GM19099 (cell line): ENCODE measurements at regions not wholly inside any gene's neighbourhood (a gene's known extent, or its start where the extent isn't known, plus 50 kb on each side); places are given as distances from the start of the nearest gene placed in this dataset.

Experiments used
- POLR2A ChIP-seq: IDR thresholded peaks from 3 replicates; pipeline ENCODE4 v1.6.1; 2011; ENCODE audit warnings: low read depth; ENCODE audit not compliant: insufficient read length; ENCODE audit errors: extremely low read depth

DNA sequence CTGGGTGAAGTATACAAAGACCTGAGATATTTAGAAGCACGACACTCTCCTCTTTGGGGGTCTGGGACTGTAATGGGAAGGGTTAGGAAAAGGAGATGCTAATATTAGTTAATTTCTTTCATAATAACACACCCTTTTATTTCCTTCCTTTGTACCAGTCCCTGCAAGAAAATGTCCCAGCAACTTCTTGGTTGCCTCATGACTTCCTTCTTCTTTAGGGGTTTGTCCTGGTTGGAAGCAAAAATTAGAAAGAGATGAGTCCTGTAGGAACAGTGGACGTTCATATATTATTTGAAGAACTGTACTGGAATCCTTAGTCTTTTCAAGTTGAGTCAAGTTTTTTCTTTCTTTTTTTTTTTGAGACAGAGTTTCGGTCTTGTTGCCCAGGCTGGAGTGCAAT lies 227.8 kb upstream of the TBL1XR1 start:
- no peak for TF ChIP-seq POLR2A

GRCh38 chr3:177426106-177426877 lies 229.0 kb upstream of the TBL1XR1 start:
- TF ChIP-seq POLR2A = no peak

GRCh38 chr3:177426878-177427495 lies 229.7 kb upstream of the TBL1XR1 start:
- peak; percentile 18 for TF ChIP-seq POLR2A

- TF ChIP-seq POLR2A = no peak
Observed at GRCh38 chr3:177427540-177427939, 230.3 kb upstream of the TBL1XR1 start.

GRCh38 chr3:177429079-177429478 lies 231.8 kb upstream of the TBL1XR1 start:
- no peak for TF ChIP-seq POLR2A

GRCh38 chr3:177429771-177430170 lies 232.5 kb upstream of the TBL1XR1 start:
- no peak for TF ChIP-seq POLR2A

DNA sequence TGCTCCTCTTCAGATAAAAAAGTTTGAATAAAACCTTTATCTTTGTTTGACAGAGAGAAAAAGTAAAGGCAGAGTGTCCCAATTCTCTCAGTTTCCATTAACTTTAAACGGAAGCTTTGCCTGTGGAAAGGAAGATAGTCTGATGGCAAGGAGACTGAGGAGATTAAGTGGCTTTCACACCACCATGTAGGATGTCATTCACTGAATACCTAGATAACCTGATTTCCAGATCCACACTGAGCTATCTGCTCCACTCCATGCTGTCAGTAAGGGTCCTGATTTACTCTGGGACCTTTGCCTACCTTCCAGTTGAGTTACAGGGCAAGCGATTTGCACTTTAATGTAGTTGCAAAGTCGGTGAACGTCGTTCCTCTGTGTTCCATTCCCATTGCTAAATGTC lies 233.4 kb upstream of the TBL1XR1 start:
- TF ChIP-seq POLR2A = no peak

DNA sequence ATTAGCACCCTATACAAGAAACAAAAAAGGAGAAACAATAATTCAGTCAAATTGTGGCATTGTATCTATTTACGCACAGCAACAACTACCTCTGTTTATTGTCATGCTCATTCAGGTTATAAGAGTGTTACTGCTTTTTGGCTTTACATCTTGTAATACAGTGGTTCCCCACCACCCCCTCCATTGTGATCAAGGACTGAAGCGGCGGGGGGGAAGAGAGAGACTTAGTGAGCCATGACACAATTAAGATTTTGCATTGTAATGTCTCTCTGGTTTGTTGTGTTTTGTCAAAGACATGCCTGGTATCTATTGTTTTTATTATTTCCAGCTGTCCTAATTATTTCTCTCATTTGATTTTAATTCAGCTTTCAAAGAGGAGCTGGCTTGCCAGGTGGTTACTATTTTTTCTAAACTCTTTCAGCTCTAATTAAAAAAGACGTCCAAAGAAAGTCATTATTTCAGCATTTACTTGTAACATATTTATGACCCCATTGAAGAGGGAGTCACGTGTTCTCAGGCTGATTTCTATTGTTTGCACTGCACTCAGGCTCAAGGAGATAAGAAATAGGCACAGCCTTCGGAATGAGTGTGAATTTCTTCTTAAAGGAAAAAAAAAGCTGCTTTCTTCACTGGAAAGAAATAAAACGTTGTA lies 234.4 kb upstream of the TBL1XR1 start:
- TF ChIP-seq POLR2A = no peak

DNA sequence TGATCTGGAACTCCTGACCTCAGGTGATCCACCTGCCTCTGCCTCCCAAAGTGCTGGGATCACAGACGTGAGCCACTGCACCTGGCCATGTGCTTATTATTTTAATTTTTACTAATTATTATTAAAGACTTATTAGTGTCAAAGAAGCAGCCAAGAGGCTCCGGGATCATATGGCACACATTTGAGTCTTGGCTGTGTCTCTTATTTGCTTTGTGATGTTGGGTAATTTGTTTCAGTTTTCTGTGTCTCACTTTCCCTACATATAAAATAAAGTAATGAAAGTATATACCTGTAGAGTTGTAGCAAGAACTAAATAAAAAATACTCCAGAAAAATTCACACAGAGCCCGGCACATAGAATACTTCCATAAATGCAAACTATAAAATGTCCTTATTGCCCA lies 238.0 kb upstream of the TBL1XR1 start:
- no peak for TF ChIP-seq POLR2A

GRCh38 chr3:177437513-177438337 lies 240.4 kb upstream of the TBL1XR1 start:
- TF ChIP-seq POLR2A = no peak

- TF ChIP-seq POLR2A = no peak
Observed at GRCh38 chr3:177438596-177439220, 241.4 kb upstream of the TBL1XR1 start.

DNA sequence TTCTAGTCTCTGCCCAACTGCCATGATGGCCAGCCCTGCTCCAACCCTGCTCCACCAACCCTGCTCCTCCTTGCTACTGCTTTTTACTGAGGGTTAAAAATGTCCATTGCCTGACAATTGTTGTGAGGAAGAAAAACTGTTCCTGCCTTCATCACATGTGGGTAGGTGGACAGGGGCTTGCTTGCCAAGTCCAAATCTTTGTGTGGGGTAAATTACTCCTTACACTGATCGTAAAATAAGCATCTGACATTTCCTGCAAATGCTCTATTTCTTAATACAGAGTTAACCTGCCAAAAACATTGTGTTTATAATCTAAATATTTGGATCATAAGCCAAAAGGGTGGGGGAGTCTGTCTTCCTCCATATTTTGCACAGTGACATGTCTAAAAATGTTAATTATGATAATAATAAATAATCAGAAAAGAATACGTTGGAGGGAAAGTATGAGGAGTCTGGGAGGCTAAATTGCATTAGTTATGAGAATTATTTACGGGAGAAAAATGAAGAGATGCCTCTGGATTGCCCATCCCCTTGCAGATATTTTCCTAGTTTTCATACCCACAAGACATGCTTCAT lies 242.5 kb upstream of the TBL1XR1 start:
- TF ChIP-seq POLR2A = no peak

DNA sequence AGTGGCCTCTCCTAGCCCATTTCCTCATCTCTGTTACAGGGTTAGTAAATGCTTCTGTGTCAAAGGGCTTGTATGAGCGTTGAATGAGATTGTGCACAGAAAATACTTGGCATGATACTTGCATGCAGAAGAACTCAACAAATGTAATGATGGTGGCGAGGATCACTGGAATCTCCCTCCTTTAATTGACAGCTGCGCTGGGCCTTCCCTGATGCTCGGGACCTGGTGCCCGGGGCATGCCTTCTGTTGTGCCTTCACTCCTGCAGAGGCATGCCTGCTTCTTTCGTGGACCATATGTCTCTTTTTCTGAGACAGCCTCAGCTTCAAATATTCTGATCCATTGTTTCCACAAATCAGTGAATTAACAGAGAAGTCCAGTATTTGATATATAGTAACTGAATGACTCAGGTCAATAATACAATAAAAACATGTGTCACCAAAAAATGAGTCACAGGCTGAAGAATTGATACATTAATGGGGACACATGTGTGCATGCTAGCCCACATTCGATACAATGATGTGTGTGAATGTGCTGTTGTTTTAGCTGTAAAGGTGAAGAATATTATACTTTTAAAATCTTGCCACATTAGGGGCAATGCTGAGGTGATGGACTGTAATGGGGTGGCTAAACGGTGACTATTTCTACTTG lies 243.3 kb upstream of the TBL1XR1 start:
- no peak for TF ChIP-seq POLR2A

DNA sequence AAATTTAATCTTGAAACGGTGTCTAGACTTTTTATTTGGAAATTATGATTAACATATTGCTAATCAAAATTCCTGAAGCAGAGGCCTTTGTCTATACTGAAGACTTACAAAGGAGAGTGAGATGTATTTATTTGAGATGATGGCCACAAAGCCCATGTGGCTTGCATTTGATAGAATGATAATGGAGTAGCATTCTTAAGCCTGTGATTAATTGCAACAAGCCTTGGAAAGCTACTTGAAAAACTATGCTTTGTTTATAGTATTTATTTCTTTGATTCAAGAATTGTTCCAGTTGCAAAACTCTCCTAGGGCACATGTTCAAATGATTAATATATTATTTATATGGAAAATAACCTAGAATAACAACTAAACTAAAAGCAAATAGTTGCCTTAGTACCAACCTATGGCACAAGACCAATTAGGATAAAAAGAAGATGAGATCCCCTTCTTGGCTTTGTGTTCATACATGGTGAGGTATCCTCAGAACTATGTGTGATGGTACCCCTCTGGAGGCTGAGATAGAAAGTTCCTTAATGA lies 244.1 kb upstream of the TBL1XR1 start:
- no peak for TF ChIP-seq POLR2A
